ENCODE measurements at regions not wholly inside any gene's neighbourhood (a gene's known extent, or its start where the extent isn't known, plus 50 kb on each side); places are given as distances from the start of the nearest gene placed in this dataset.

- no peak overlapping the region for H3K4me3 ChIP-seq (ENCODE audit: low read depth, low read length)
- TF ChIP-seq CTCF (IDR thresholded peaks at IDR 0.05; ENCODE audit: low read depth, low read length), result no peak
Measured at GRCh38 chr11:111019451-111019850, 226.1 kb upstream of the POU2AF2 start.

GRCh38 chr11:111018566-111018965 lies 227.0 kb upstream of the POU2AF2 start:
- no peak for TF ChIP-seq CTCF (IDR thresholded peaks at IDR 0.05; ENCODE audit: low read depth, low read length)
- no peak overlapping the region for H3K4me3 ChIP-seq (ENCODE audit: low read depth, low read length)

GRCh38 chr11:111012491-111012890 lies 233.0 kb upstream of the POU2AF2 start:
- no peak overlapping the region for H3K4me3 ChIP-seq (ENCODE audit: low read depth, low read length)
- no peak for TF ChIP-seq CTCF (IDR thresholded peaks at IDR 0.05; ENCODE audit: low read depth, low read length)

- H3K4me3 ChIP-seq (ENCODE audit: low read depth, low read length), result no peak overlapping the region
- no peak for TF ChIP-seq CTCF (IDR thresholded peaks at IDR 0.05; ENCODE audit: low read depth, low read length)
Measured at GRCh38 chr11:111011275-111011594, 234.3 kb upstream of the POU2AF2 start.

- no peak overlapping the region for H3K4me3 ChIP-seq (ENCODE audit: low read depth, low read length)
- no peak for TF ChIP-seq CTCF (IDR thresholded peaks at IDR 0.05; ENCODE audit: low read depth, low read length)
Measured at GRCh38 chr11:111010391-111011274, 234.9 kb upstream of the POU2AF2 start.

- no peak overlapping the region for H3K4me3 ChIP-seq (ENCODE audit: low read depth, low read length)
- TF ChIP-seq CTCF (IDR thresholded peaks at IDR 0.05; ENCODE audit: low read depth, low read length), result no peak
Measured at GRCh38 chr11:111006227-111006626, 239.3 kb upstream of the POU2AF2 start.

GRCh38 chr11:111001986-111002611 lies 243.4 kb upstream of the POU2AF2 start:
- TF ChIP-seq CTCF (IDR thresholded peaks at IDR 0.05; ENCODE audit: low read depth, low read length), result no peak

More at GRCh38 chr11:111001986-111002611, 243.4 kb upstream of the POU2AF2 start:
- no peak overlapping the region for H3K4me3 ChIP-seq (ENCODE audit: low read depth, low read length)

Measured in WI38 (cell line).